NCI-H146 (cell line): ENCODE measurements at regions not wholly inside any gene's neighbourhood (a gene's known extent, or its start where the extent isn't known, plus 50 kb on each side); places are given as distances from the start of the nearest gene placed in this dataset.
A peak's percentile ranks its signal among the peaks of the same experiment; 100 is the strongest.

Experiments used
- DNase-seq: peaks from one replicate; lab custom pipeline; 2025; lab: John Stamatoyannopoulos, UW

GRCh38 chr6:111987295-111987694 lies 66.6 kb upstream of the CCN6 start:
- DNase-seq = no peak

DNA sequence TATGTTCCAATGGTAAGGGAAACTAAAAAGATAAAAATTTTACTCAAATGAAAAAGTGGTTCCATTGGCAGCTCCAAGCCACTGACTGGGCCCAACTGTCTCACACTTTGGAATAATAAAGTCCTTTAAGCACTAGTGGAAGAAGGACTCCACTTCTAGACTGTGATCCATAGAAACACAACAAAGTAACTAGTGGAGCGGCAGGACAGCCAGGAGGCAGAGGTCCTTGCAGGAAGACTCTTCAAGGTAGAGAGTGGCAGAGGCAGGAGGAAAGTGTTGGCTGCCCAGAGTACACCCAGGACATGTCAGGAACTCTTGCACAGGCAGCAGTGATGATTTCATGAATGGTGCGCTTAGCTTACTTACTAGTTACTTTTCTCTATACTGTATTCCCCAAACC lies 65.0 kb upstream of the CCN6 start:
- no peak for DNase-seq

GRCh38 chr6:111989743-111990142 lies 64.2 kb upstream of the CCN6 start:
- no peak for DNase-seq

DNA sequence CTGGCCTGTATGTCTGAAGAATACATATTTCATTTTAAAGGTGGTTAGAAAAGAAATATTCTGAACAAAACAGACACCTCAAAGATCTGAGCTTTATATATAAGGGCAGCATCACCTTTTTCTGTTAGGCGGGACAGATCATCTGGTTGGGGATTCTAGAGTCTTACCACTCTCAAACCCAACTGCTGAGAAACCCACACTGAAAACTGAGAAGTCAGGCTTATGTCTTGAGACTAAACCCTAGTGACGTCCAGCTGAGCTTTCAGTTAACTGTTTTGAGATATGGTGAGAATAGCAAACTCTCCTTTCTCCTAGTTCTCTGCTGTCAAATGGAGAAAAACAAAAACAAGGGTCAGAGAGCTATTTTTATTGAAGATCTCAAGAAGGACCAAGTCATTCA lies 63.7 kb upstream of the CCN6 start:
- no peak for DNase-seq

GRCh38 chr6:111992851-111993250 lies 61.1 kb upstream of the CCN6 start:
- DNase-seq = peak; percentile 49

DNA sequence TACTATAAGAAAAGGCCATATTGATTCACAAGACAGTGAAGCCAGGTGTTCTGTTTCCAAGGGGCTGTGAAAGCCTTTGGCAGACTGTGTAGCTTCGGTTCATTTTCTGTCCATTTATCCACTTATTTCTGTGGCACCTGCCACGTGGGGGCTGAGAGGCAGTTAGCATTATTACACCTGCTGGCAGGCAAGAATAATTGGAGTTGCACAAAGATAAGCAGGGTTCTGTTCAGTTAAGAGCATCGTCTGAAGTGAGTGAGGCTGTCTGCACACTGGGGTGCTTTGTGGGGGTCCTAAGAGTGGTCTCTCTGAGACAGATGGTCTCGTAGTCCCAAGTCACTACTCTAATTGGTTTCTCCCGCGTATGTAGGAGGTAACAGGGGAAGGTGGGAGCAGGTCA lies 60.6 kb upstream of the CCN6 start:
- peak; percentile 85 for DNase-seq

- no peak for DNase-seq
Measured at GRCh38 chr6:111994791-111995190, 59.1 kb upstream of the CCN6 start.

DNA sequence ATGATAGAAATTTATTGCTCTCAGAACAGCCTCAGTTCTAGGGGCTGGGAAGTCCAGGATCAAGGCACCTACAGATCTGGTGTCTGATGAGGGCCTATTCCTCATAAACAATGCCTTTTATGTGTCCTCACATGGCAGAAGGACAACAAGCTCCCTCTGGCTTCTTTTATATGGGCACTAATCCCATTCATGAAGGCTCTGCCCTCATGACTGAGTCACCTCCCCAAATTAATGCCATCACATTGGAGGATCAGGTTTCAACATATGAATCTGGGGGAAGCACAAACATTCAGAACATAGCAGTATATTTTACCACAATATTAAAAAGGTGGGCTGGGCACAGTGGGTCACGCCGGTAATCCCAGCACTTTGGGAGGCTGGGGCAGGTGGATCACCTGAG lies 58.5 kb upstream of the CCN6 start:
- DNase-seq = no peak

GRCh38 chr6:111996144-111996865 lies 57.6 kb upstream of the CCN6 start:
- no peak for DNase-seq

DNA sequence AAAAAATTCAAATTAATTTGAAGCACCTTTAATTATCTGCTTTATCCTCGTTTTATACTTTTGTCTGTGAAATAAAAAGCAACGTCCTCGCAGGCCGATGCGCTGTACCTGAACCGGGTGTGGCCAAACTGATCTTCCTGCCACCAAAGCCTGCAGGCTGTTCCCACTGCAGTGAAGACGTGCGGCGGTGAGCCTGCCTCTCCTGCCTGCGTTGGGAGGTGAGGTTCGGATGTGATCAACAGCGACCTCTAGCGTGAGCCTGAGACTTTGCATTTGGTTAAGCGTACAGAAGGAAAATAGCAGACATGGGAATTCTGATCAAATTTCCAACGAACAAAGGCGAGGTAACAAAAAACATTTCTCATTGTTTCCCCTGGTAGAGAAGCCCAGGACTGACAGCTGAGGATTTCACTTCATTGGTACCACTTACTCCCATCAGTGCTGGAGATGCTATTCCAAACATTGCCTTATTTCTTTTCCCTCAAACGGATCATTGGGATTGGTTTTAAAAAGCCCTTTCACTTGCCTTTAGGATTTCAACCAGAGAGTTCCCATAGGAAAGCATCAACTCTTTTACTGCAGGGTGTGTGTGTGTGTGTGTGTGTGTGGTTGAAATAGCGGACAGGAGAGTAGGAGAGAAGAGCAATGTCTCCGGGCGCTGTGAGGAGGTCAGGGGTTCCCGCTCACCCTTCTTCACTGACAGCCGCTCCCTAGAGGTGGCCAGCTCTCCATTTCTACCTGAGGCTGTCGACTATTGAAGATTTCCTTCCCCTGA lies 56.6 kb upstream of the CCN6 start:
- DNase-seq = peak; percentile 86

DNA sequence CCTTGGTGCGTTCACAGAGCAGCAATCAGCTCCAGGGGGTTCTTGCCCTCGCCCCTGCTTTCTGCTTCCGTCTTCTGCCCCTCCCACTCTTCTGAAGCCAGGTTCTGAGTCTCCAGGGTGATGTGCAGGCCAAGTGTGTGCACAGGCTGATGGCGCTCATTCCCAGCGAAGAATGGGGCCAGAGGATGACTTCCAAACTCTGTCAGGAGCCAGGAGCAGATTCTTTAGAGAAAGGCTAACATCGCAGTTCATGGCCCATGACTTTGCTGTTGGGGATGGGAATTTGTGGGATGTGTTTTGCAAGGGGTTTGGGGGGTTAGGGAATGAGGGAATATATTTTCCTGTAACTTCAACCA lies 56.1 kb upstream of the CCN6 start:
- DNase-seq = no peak

GRCh38 chr6:112002307-112002706 lies 51.6 kb upstream of the CCN6 start:
- no peak for DNase-seq
